ENCODE measurements at regions not wholly inside any gene's neighbourhood (a gene's known extent, or its start where the extent isn't known, plus 50 kb on each side); places are given as distances from the start of the nearest gene placed in this dataset.

GRCh38 chrX:147733369-147733768, 178.3 kb upstream of the FMR1 start:
- no peak for TF ChIP-seq CTCF (IDR thresholded peaks at IDR 0.05)
- no peak for DNase-seq
- Histone ChIP-seq H3K4me1 (no peaks in the 10 kb centered on the region), H3K36me3 (no peaks in the 10 kb centered on the region), H3K9me3 (no peaks in the 10 kb centered on the region), H3K4me3 (no peak overlapping the region), H3K27ac (no peak overlapping the region), H3K27me3 (no peaks in the 10 kb centered on the region)
- intact Hi-C loops (cut with DNase I; ENCODE audit: low total_unique reads), result no loop called here

- TF ChIP-seq CTCF (IDR thresholded peaks at IDR 0.05), result no peak
- no peak for TF ChIP-seq POLR2A (IDR thresholded peaks at IDR 0.05)
- no peak for DNase-seq
- Histone ChIP-seq H3K36me3 (no peaks in the 10 kb centered on the region), H3K27me3 (no peaks in the 10 kb centered on the region), H3K4me1 (no peaks in the 10 kb centered on the region), H3K4me3 (no peak overlapping the region), H3K27ac (no peak overlapping the region), H3K9me3 (no peaks in the 10 kb centered on the region)
- intact Hi-C loops (cut with DNase I; ENCODE audit: low total_unique reads), result no loop called here
Measured at GRCh38 chrX:147735364-147735763, 176.4 kb upstream of the FMR1 start.

GRCh38 chrX:147736045-147736444, 175.7 kb upstream of the FMR1 start:
- DNase-seq, result no peak
- Histone ChIP-seq H3K4me3 (no peak overlapping the region), H3K27me3 (no peaks in the 10 kb centered on the region), H3K4me1 (no peaks in the 10 kb centered on the region), H3K36me3 (no peaks in the 10 kb centered on the region), H3K27ac (no peak overlapping the region), H3K9me3 (no peaks in the 10 kb centered on the region)
- intact Hi-C loops (cut with DNase I; ENCODE audit: low total_unique reads), result no loop called here
- TF ChIP-seq CTCF (IDR thresholded peaks at IDR 0.05), result no peak
- no peak for TF ChIP-seq POLR2A (IDR thresholded peaks at IDR 0.05)

GRCh38 chrX:147737690-147738089, 174.0 kb upstream of the FMR1 start:
- no peak for DNase-seq
- Histone ChIP-seq H3K27ac (no peak overlapping the region), H3K27me3 (no peaks in the 10 kb centered on the region), H3K4me1 (no peaks in the 10 kb centered on the region), H3K36me3 (no peaks in the 10 kb centered on the region), H3K4me3 (no peak overlapping the region), H3K9me3 (no peaks in the 10 kb centered on the region)
- no peak for TF ChIP-seq CTCF (IDR thresholded peaks at IDR 0.05)
- no peak for TF ChIP-seq POLR2A (IDR thresholded peaks at IDR 0.05)
- intact Hi-C loops (cut with DNase I; ENCODE audit: low total_unique reads), result no loop called here

- Histone ChIP-seq H3K27me3 (no peaks in the 10 kb centered on the region), H3K4me3 (no peak overlapping the region), H3K36me3 (no peaks in the 10 kb centered on the region), H3K9me3 (no peaks in the 10 kb centered on the region), H3K4me1 (no peaks in the 10 kb centered on the region), H3K27ac (no peak overlapping the region)
- intact Hi-C loops (cut with DNase I; ENCODE audit: low total_unique reads), result no loop called here
- no peak for DNase-seq
- TF ChIP-seq CTCF (IDR thresholded peaks at IDR 0.05) (no peak), POLR2A (IDR thresholded peaks at IDR 0.05) (no peak)
Measured at GRCh38 chrX:147738265-147738664, 173.5 kb upstream of the FMR1 start.

Measured in uterus (tissue), 3 donors.